Activated naive CD8-positive, alpha-beta T cell treated with anti-CD3 and anti-CD28 coated beads for 36 hours (primary cell): ENCODE measurements at regions not wholly inside any gene's neighbourhood (a gene's known extent, or its start where the extent isn't known, plus 50 kb on each side); places are given as distances from the start of the nearest gene placed in this dataset.
"Not testable (repeated sequence)": the region's sequence is repeated elsewhere in the genome, so short reads cannot be mapped to it uniquely, and the experiment has no call there.

Experiments used
- DNase-seq: peaks from one replicate; pipeline ENCODE4 v3.0.0; 2021
- H3K27ac Mint-ChIP-seq: one replicate; pipeline ENCODE4 v1.8.0; 2022; ENCODE audit warnings: mild to moderate bottlenecking, moderate library complexity, mixed read lengths
- H3K27me3 Mint-ChIP-seq: one replicate; pipeline ENCODE4 v1.8.0; 2022; ENCODE audit warnings: mild to moderate bottlenecking, mixed read lengths
- H3K36me3 Mint-ChIP-seq: one replicate; pipeline ENCODE4 v1.8.0; 2021; ENCODE audit warnings: mild to moderate bottlenecking, mixed read lengths
- H3K4me1 Mint-ChIP-seq: one replicate; pipeline ENCODE4 v1.8.0; 2021; ENCODE audit warnings: mixed read lengths
- H3K4me3 Mint-ChIP-seq: one replicate; pipeline ENCODE4 v1.8.0; 2022; ENCODE audit warnings: mild to moderate bottlenecking, moderate library complexity, mixed read lengths
- H3K9me3 Mint-ChIP-seq: one replicate; pipeline ENCODE4 v1.8.0; 2022; ENCODE audit warnings: mixed read lengths

- Mint-ChIP-seq H3K36me3 (no peaks in the 10 kb centered on the region), H3K9me3 (no peaks in the 10 kb centered on the region), H3K27me3 (no peaks in the 10 kb centered on the region), H3K4me1 (peaks cover 12% of the 10 kb centered on the region), H3K27ac (no peak overlapping the region), H3K4me3 (no peak overlapping the region)
- no peak for DNase-seq
These were observed 69.4 kb downstream of the TOMM20 start for GRCh38 chr1:235059221-235059620.

DNA sequence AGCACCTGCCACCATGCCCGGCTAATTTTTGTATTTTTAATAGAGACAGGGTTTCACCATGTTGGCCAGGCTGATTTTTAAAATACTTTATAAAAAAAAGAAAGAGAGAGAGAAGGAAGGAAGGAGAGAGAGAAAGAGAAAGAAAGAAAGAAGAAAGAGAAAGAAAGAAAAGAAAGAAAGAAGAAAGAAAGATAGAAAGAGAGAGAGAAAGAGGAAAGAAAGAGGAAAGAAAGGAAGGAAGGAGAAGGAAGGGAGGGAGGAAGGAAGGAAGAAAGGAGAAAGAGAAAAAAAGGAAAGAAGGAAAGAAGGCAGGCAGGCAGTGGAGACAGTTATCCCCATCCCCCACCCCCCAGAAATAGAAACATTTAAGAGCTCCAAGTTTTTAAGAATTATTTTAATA lies 69.9 kb downstream of the TOMM20 start:
- Mint-ChIP-seq H3K36me3 (no peaks in the 10 kb centered on the region), H3K4me3 (no peak overlapping the region), H3K4me1 (peaks cover 12% of the 10 kb centered on the region)

GRCh38 chr1:235057385-235058306 lies 71.0 kb downstream of the TOMM20 start:
- H3K27ac Mint-ChIP-seq, result no peak overlapping the region
- H3K4me3 Mint-ChIP-seq, result no peak overlapping the region
- peaks cover 6% of the 10 kb centered on the region for H3K4me1 Mint-ChIP-seq
- no peaks in the 10 kb centered on the region for H3K27me3 Mint-ChIP-seq
- no peaks in the 10 kb centered on the region for H3K36me3 Mint-ChIP-seq
- H3K9me3 Mint-ChIP-seq, result no peaks in the 10 kb centered on the region
- DNase-seq, result no peak

More for the DNA sequence above, 69.9 kb downstream of the TOMM20 start:
- H3K27me3 Mint-ChIP-seq, result no peaks in the 10 kb centered on the region
- H3K9me3 Mint-ChIP-seq, result no peaks in the 10 kb centered on the region
- DNase-seq, result no peak
- H3K27ac Mint-ChIP-seq, result no peak overlapping the region

GRCh38 chr1:235056937-235057336 lies 71.7 kb downstream of the TOMM20 start:
- Mint-ChIP-seq H3K4me3 (no peak overlapping the region), H3K9me3 (no peaks in the 10 kb centered on the region), H3K4me1 (peaks cover 12% of the 10 kb centered on the region), H3K36me3 (no peaks in the 10 kb centered on the region), H3K27ac (no peak overlapping the region), H3K27me3 (no peaks in the 10 kb centered on the region)
- no peak for DNase-seq

- Mint-ChIP-seq H3K36me3 (no peaks in the 10 kb centered on the region), H3K4me1 (peaks cover 17% of the 10 kb centered on the region), H3K9me3 (no peaks in the 10 kb centered on the region), H3K27ac (no peak overlapping the region), H3K27me3 (no peaks in the 10 kb centered on the region), H3K4me3 (no peak overlapping the region)
- DNase-seq, result no peak
These were observed 73.7 kb downstream of the TOMM20 start for GRCh38 chr1:235054936-235055335.

- no peaks in the 10 kb centered on the region for H3K27me3 Mint-ChIP-seq
These were observed 74.2 kb downstream of the TOMM20 start for GRCh38 chr1:235054466-235054865.

DNA sequence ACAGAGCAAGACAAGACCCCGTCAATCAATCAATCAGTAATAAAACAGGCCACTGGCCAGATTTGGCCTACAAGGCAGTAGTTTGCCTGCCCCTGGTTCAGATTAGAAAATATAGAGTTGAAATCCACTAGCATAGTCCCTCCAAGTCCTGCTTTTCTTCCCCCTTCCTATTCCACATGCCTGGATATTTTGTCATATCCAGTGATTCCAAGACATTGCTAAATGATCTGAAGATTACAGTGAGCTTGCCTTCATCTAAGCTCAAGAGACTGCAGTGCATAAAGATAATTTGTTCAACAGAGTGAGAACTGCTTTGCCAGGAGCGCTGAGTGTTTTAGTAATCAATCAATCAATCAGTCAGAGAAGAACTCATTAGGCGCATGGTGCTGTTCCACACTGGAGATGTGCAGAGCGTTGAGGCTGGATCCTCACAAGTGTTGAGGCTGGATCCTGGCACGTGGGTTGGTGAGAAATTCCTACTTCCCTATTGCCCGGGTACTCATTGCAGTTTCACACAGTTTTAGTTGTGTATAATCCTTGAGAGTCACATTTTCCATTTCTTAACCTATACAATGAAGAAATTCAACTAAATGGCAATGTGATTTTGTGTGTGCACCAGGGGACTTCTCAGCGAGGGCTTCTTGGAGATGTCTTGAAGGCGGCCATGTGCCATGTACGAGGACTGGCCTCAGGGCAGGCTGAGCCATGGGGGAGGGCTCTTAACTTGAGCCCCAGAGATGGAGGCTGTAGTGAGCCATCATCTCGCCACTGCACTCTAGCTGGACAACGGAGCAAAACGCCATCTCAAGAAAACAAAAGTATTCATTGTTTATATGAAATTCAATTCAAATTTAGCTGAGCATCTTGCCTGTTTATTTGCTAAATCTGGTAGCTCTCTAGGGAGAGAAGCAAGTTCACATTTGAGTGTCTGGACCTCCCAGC lies 76.3 kb downstream of the TOMM20 start:
- Mint-ChIP-seq H3K4me3 (no peak overlapping the region), H3K27ac (no peak overlapping the region)

More at GRCh38 chr1:235054466-235054865, 74.2 kb downstream of the TOMM20 start:
- no peaks in the 10 kb centered on the region for H3K36me3 Mint-ChIP-seq
- peaks cover 17% of the 10 kb centered on the region for H3K4me1 Mint-ChIP-seq
- no peak overlapping the region for H3K27ac Mint-ChIP-seq
- no peaks in the 10 kb centered on the region for H3K9me3 Mint-ChIP-seq
- DNase-seq, result no peak
- H3K4me3 Mint-ChIP-seq, result no peak overlapping the region

DNA sequence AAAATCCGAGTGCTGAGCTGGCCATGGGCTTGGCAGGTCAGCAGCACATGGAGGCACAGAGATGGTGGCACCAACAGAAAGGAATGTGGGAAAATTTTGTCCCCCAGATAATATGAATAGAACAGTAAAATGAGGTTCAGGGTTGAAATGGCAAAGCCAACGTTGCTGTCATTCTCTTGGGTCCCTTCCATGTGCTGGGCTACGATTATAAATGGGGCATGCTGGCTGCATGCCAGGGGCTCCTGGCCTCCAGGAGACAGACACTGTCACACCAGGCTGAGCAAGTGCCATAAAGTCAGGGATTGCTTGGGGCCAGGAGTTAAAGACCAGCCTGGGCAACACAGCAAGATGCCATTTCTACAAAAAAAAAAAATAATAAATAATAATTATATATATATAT lies 77.1 kb downstream of the TOMM20 start:
- H3K27ac Mint-ChIP-seq, result no peak overlapping the region
- no peaks in the 10 kb centered on the region for H3K27me3 Mint-ChIP-seq

More for the DNA sequence above, 76.3 kb downstream of the TOMM20 start:
- H3K4me1 Mint-ChIP-seq, result peaks cover 26% of the 10 kb centered on the region
- no peak for DNase-seq
- H3K9me3 Mint-ChIP-seq, result no peaks in the 10 kb centered on the region
- no peaks in the 10 kb centered on the region for H3K27me3 Mint-ChIP-seq
- no peaks in the 10 kb centered on the region for H3K36me3 Mint-ChIP-seq

GRCh38 chr1:235050911-235051360 lies 77.7 kb downstream of the TOMM20 start:
- H3K36me3 Mint-ChIP-seq, result no peaks in the 10 kb centered on the region
- no peak overlapping the region for H3K4me3 Mint-ChIP-seq
- H3K9me3 Mint-ChIP-seq, result no peaks in the 10 kb centered on the region
- peak overlapping the region; percentile 42 for H3K27ac Mint-ChIP-seq
- H3K27me3 Mint-ChIP-seq, result no peaks in the 10 kb centered on the region
- DNase-seq, result no peak
- H3K4me1 Mint-ChIP-seq, result peaks cover 28% of the 10 kb centered on the region

More for the DNA sequence above, 77.1 kb downstream of the TOMM20 start:
- DNase-seq, result no peak
- no peaks in the 10 kb centered on the region for H3K9me3 Mint-ChIP-seq
- peaks cover 26% of the 10 kb centered on the region for H3K4me1 Mint-ChIP-seq
- H3K36me3 Mint-ChIP-seq, result no peaks in the 10 kb centered on the region
- no peak overlapping the region for H3K4me3 Mint-ChIP-seq

DNA sequence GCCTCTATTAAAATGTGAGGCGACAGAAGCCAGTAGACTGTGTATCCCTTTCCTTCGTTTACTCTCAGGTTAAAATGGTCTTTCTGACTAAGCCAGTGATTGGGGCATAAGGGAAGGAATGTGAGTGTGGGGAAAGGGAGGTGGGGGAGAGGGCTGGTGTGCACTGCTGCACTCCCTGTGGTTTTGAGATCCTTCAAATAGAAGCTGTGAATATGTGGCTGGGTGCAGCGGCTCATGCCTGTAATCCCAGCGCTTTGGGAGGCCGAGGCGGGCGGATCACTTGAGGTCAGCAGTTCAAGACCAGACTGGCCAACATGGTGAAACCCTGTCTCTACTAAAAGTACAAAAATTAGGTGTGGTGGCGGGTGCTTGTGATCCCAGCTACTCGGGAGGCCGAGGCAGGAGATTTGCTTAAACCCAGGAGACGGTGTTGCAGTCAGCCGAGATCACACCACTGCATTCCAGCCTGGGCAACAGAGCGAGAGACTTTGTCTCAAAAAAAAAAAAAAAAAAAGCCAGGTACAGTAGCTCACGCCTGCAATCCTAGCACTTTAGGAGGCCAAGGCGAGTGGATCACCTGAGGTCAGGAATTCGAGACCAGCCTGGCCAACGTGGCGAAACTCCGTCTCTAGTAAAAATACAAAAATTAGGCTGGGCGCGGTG lies 78.8 kb downstream of the TOMM20 start:
- not testable (repeated sequence) for DNase-seq, H3K27me3 Mint-ChIP-seq, H3K9me3 Mint-ChIP-seq, H3K27ac Mint-ChIP-seq, H3K4me3 Mint-ChIP-seq, H3K36me3 Mint-ChIP-seq
- H3K4me1 Mint-ChIP-seq, result peaks cover 39% of the 10 kb centered on the region

DNA sequence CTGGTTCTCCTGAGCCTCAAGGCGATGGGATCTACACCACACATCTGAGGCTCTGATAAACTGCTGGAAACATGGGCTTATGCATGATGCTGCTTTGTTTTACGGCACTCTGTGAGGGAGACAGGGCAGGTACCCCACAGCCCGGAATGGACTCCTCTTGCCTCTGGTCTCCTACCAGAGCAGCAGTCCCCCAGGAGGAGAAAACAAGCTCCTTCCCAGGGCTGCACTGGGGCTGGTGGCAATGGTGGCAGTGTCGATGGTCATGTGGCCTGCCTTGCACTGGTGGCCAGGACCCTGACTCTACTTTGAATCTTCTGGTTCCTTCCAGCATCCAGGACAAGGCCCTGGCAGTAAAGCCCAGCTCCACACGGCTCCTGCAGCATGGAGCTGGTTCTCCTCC lies 79.4 kb downstream of the TOMM20 start:
- Mint-ChIP-seq H3K36me3 (no peaks in the 10 kb centered on the region), H3K4me3 (no peak overlapping the region), H3K4me1 (peaks cover 43% of the 10 kb centered on the region), H3K27ac (no peak overlapping the region), H3K27me3 (no peaks in the 10 kb centered on the region), H3K9me3 (no peaks in the 10 kb centered on the region)
- DNase-seq, result no peak

GRCh38 chr1:235047331-235047871 lies 81.2 kb downstream of the TOMM20 start:
- Mint-ChIP-seq H3K9me3 (no peaks in the 10 kb centered on the region), H3K36me3 (no peaks in the 10 kb centered on the region), H3K27me3 (no peaks in the 10 kb centered on the region), H3K27ac (no peak overlapping the region), H3K4me3 (no peak overlapping the region), H3K4me1 (peaks cover 37% of the 10 kb centered on the region)
- DNase-seq, result no peak

GRCh38 chr1:235045921-235046601 lies 82.6 kb downstream of the TOMM20 start:
- Mint-ChIP-seq H3K9me3 (no peaks in the 10 kb centered on the region), H3K4me1 (peaks cover 30% of the 10 kb centered on the region), H3K27me3 (no peaks in the 10 kb centered on the region), H3K4me3 (no peak overlapping the region), H3K36me3 (no peaks in the 10 kb centered on the region), H3K27ac (no peak overlapping the region)
- no peak for DNase-seq

GRCh38 chr1:235045034-235045690 lies 83.5 kb downstream of the TOMM20 start:
- Mint-ChIP-seq H3K27ac (no peak overlapping the region), H3K9me3 (no peaks in the 10 kb centered on the region), H3K4me3 (no peak overlapping the region), H3K36me3 (no peaks in the 10 kb centered on the region), H3K4me1 (peaks cover 29% of the 10 kb centered on the region), H3K27me3 (no peaks in the 10 kb centered on the region)
- DNase-seq, result no peak
